ENCODE measurements at regions not wholly inside any gene's neighbourhood (a gene's known extent, or its start where the extent isn't known, plus 50 kb on each side); places are given as distances from the start of the nearest gene placed in this dataset.

DNA sequence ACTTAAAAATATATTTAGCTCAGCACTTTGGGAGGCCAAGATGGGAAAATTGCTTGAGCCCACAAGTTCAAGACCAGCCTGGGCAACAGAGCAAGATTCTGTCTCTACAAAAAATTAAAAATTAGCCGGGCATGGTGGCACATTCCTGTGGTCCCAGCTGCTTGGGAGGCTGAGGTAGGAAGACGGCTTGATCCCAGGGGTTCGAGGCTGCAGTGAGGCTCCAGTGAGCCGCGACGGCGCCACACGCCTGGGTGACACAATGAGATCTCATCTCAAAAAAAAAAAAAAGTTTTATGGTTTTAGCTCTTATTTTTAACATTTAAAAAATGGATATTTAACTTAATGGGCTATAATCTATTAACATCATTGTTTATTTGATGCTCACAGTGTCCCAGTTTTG is 97.2 kb upstream of the RIPOR2 start:
- no peaks in the 10 kb centered on the region for H3F3A ChIP-seq (ENCODE audit: insufficient read depth, low read depth)
- H3K4me2 ChIP-seq, result no peak overlapping the region
- H2AFZ ChIP-seq, result no peak overlapping the region
- H3K27ac ChIP-seq, result no peak overlapping the region
- DNase-seq, result no peak
- no peaks in the 10 kb centered on the region for H3K36me3 ChIP-seq (ENCODE audit: low read depth)
- ChIA-PET CTCF (no interaction called here), POLR2A (ENCODE audit: unreplicated experiment) (no interaction called here)
- H3K79me2 ChIP-seq (ENCODE audit: low read depth), result no peaks in the 10 kb centered on the region
- H3K4me1 ChIP-seq (replicated peaks; ENCODE audit: insufficient read depth), result no peaks in the 10 kb centered on the region
- no peaks in the 10 kb centered on the region for H3K9me3 ChIP-seq (ENCODE audit: insufficient read depth, low read depth)
- H3K9me2 ChIP-seq (ENCODE audit: insufficient read depth), result 0 out of 2 replicates have a peak, but pooled peaks cover 5% of the 10 kb centered on the region
- H4K20me1 ChIP-seq (ENCODE audit: insufficient read depth), result no peaks in the 10 kb centered on the region
- no peak for TF ChIP-seq EZH2 (IDR thresholded peaks at IDR 0.05; ENCODE audit: low read depth)
- TF ChIP-seq, protein P1, sequence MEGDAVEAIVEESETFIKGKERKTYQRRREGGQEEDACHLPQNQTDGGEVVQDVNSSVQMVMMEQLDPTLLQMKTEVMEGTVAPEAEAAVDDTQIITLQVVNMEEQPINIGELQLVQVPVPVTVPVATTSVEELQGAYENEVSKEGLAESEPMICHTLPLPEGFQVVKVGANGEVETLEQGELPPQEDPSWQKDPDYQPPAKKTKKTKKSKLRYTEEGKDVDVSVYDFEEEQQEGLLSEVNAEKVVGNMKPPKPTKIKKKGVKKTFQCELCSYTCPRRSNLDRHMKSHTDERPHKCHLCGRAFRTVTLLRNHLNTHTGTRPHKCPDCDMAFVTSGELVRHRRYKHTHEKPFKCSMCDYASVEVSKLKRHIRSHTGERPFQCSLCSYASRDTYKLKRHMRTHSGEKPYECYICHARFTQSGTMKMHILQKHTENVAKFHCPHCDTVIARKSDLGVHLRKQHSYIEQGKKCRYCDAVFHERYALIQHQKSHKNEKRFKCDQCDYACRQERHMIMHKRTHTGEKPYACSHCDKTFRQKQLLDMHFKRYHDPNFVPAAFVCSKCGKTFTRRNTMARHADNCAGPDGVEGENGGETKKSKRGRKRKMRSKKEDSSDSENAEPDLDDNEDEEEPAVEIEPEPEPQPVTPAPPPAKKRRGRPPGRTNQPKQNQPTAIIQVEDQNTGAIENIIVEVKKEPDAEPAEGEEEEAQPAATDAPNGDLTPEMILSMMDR (conservative IDR thresholded peaks at IDR 0.05), result no peak
- intact Hi-C loops (cut with micrococcal nuclease; ENCODE audit: unreplicated experiment), result no loop called here
- no peak overlapping the region for H3K4me3 ChIP-seq
- no TSS peak for BruUV-seq (replicated peaks)
- H3K27me3 ChIP-seq (ENCODE audit: insufficient read depth, low read depth), result no peaks in the 10 kb centered on the region

DNA sequence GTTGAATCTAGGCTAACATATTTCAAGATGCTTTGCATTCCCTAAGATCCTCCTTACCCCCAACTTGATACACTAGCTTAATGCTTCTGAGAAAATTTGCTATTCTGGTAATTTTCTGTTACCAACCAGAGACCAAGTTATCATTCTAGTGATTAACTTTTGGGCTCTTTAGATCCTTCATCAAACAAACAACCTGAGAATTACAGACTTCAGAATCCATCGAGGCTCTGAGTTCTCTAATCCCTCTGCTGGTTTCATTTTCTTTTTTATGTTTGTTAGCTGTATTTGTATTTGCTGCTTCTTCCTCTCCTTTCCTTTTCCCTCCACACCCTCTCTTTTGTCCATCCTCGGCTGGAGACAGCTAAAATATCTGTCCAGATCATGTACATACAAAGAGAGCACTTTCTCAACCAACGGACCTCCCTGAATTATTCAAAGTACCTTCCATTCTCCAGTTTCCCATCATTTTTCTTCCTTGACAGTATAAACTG is 98.7 kb upstream of the RIPOR2 start:
- DNase-seq, result no peak
- no peaks in the 10 kb centered on the region for H3K79me2 ChIP-seq (ENCODE audit: low read depth)
- POLR2A ChIA-PET (ENCODE audit: unreplicated experiment), result interaction anchor here (0.6 kb wide), 2 partner anchors 42 to 249 kb away, joined by 4 to 7 read pairs; no protein-coding TSS in a partner anchor
- H3K9me3 ChIP-seq (ENCODE audit: insufficient read depth, low read depth), result no peaks in the 10 kb centered on the region; the same call in 1 of the 2 replicates
- H4K20me1 ChIP-seq (ENCODE audit: insufficient read depth), result no peaks in the 10 kb centered on the region
- H3K36me3 ChIP-seq (ENCODE audit: low read depth), result no peaks in the 10 kb centered on the region
- BruUV-seq (replicated peaks), result no TSS peak
- no peaks in the 10 kb centered on the region for H3F3A ChIP-seq (ENCODE audit: insufficient read depth, low read depth)
- 0 out of 2 replicates have a peak, but pooled peaks cover 5% of the 10 kb centered on the region for H3K9me2 ChIP-seq (ENCODE audit: insufficient read depth)
- H3K27me3 ChIP-seq (ENCODE audit: insufficient read depth, low read depth), result no peaks in the 10 kb centered on the region
- H3K4me2 ChIP-seq, result peak overlapping the region; percentile 50; the same call in 1 of the 2 replicates
- H3K4me3 ChIP-seq, result no peak overlapping the region
- 0 out of 2 replicates have a peak overlapping the region, but pooled peaks have one; percentile 12 for H2AFZ ChIP-seq
- TF ChIP-seq EZH2 (IDR thresholded peaks at IDR 0.05; ENCODE audit: low read depth), result no peak
- TF ChIP-seq, protein P1 (conservative IDR thresholded peaks at IDR 0.05), result no peak
- no peaks in the 10 kb centered on the region for H3K4me1 ChIP-seq (replicated peaks; ENCODE audit: insufficient read depth)
- intact Hi-C loops (cut with micrococcal nuclease; ENCODE audit: unreplicated experiment), result no loop called here
- no peak overlapping the region for H3K27ac ChIP-seq
- CTCF ChIA-PET, result interaction anchor here (0.5 to 0.6 kb wide), 3 partner anchors 17 to 855 kb away, joined by 3 read pairs; no protein-coding TSS in a partner anchor

DNA sequence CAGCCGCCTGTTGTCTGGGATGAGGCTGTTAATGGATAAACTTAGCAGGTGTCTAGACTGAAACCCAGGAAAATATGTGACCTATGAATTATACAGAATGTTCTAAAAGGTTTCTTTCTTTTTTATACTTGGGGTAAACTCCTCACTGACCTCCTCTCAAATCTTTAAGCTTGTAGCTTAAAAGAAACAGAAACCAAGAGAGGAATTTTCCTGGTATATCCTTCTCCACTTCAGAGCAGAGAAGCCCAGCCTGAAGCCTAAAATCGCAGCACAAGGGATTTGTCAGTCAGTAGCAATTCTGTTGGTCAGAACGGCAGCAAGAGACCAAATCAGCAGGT is 99.4 kb upstream of the RIPOR2 start:
- H3K4me2 ChIP-seq, result no peak overlapping the region
- no peaks in the 10 kb centered on the region; the same call in 1 of the 2 replicates for H3K9me3 ChIP-seq (ENCODE audit: insufficient read depth, low read depth)
- CTCF ChIA-PET, result interaction anchor here (0.6 kb wide), 2 partner anchors 18 to 854 kb away, joined by 3 read pairs; no protein-coding TSS in a partner anchor
- POLR2A ChIA-PET (ENCODE audit: unreplicated experiment), result interaction anchor here (0.6 kb wide), 1 partner anchor 249 kb away, joined by 4 read pairs; no protein-coding TSS in a partner anchor
- H4K20me1 ChIP-seq (ENCODE audit: insufficient read depth), result no peaks in the 10 kb centered on the region
- no peaks in the 10 kb centered on the region for H3K4me1 ChIP-seq (replicated peaks; ENCODE audit: insufficient read depth)
- no peaks in the 10 kb centered on the region for H3F3A ChIP-seq (ENCODE audit: insufficient read depth, low read depth)
- intact Hi-C loops (cut with micrococcal nuclease; ENCODE audit: unreplicated experiment), result no loop called here
- H3K4me3 ChIP-seq, result no peak overlapping the region
- DNase-seq, result no peak
- no peaks in the 10 kb centered on the region for H3K79me2 ChIP-seq (ENCODE audit: low read depth)
- H3K27me3 ChIP-seq (ENCODE audit: insufficient read depth, low read depth), result no peaks in the 10 kb centered on the region
- BruUV-seq (replicated peaks), result TSS peak; percentile 71
- no peaks in the 10 kb centered on the region for H3K36me3 ChIP-seq (ENCODE audit: low read depth)
- no peak overlapping the region for H2AFZ ChIP-seq
- 0 out of 2 replicates have a peak, but pooled peaks cover 5% of the 10 kb centered on the region for H3K9me2 ChIP-seq (ENCODE audit: insufficient read depth)
- TF ChIP-seq, protein P1 (conservative IDR thresholded peaks at IDR 0.05), result no peak
- no peak for TF ChIP-seq EZH2 (IDR thresholded peaks at IDR 0.05; ENCODE audit: low read depth)
- no peak overlapping the region; the same call in 1 of the 2 replicates for H3K27ac ChIP-seq

Measured in PC-9 (cell line).